Naive thymus-derived CD4-positive, alpha-beta T cell (primary cell): ENCODE measurements at regions not wholly inside any gene's neighbourhood (a gene's known extent, or its start where the extent isn't known, plus 50 kb on each side); places are given as distances from the start of the nearest gene placed in this dataset.

Experiments
- ATAC-seq: fragments of 150-1000 bp; cut with Tn5 transposase; 2 replicates; pipeline ENCODE4 v1.10.0; 2021; ENCODE audit warnings: mild to moderate bottlenecking, moderate library complexity
- CTCF ChIA-PET: fragments of 350-600 bp; sonication (Branson Sonifier 250); formaldehyde crosslinking; loops from one replicate; lab custom pipeline; 2021; ENCODE audit warnings: antibody characterized with exemption; lab: Charles Lee
- POLR2A ChIA-PET: fragments of 350-600 bp; sonication (Branson Sonifier 250); formaldehyde crosslinking; loops from one replicate; lab custom pipeline; 2021; ENCODE audit warnings: antibody characterized with exemption, inconsistent platforms; lab: Charles Lee
- DNase-seq, 9 donors: peaks; one replicate each; pipeline versions ENCODE4 v3.0.0 to v3.0.0-alpha.2; 2020 to 2022; ENCODE audit warnings: mixed read lengths in 1 of 9
- H3K27ac ChIP-seq: one replicate; pipeline ENCODE4 v1.7.0; 2013; ENCODE audit warnings: mild to moderate bottlenecking, low read depth, low read length, moderate library complexity
- H3K27me3 ChIP-seq, 2 donors: one replicate each; pipeline ENCODE4 v1.7.0; 2013; ENCODE audit warnings: low read length in 2 of 2, mild to moderate bottlenecking in 2 of 2, moderate library complexity in 2 of 2; ENCODE audit not compliant: control insufficient read depth in 2 of 2, insufficient read depth in 2 of 2
- H3K36me3 ChIP-seq, 3 experiments: 1 replicate in 2 of 3; 2 replicates in 1 of 3; pipeline ENCODE4 v1.7.0; 2013; ENCODE audit warnings: low read length in 3 of 3, mild to moderate bottlenecking in 3 of 3, moderate library complexity in 1 of 3; ENCODE audit not compliant: insufficient read depth in 3 of 3, control insufficient read depth in 2 of 3
- H3K4me1 ChIP-seq, 2 donors: one replicate each; pipeline ENCODE4 v1.7.0; 2013; ENCODE audit warnings: low read length in 2 of 2, mild to moderate bottlenecking in 2 of 2, moderate library complexity in 1 of 2; ENCODE audit not compliant: control insufficient read depth in 2 of 2, insufficient read depth in 2 of 2
- H3K4me3 ChIP-seq: 2 replicates; pipeline ENCODE4 v1.7.0; 2013; ENCODE audit warnings: mild to moderate bottlenecking, low read length
- H3K9me3 ChIP-seq, 3 experiments: 1 replicate in 2 of 3; 2 replicates in 1 of 3; pipeline ENCODE4 v1.7.0; 2013; ENCODE audit warnings: low read length in 3 of 3; ENCODE audit not compliant: control insufficient read depth in 2 of 3
- H3K27ac Mint-ChIP-seq, 9 donors: one replicate each; pipeline ENCODE4 v1.8.0; 2020 to 2022; ENCODE audit warnings: mixed read lengths in 9 of 9, mild to moderate bottlenecking in 8 of 9, moderate library complexity in 5 of 9, inconsistent platforms in 2 of 9
- H3K27me3 Mint-ChIP-seq, 5 donors: one replicate each; pipeline ENCODE4 v1.8.0; 2021 to 2022; ENCODE audit warnings: mixed read lengths in 5 of 5, mild to moderate bottlenecking in 1 of 5
- H3K36me3 Mint-ChIP-seq, 5 donors: one replicate each; pipeline ENCODE4 v1.8.0; 2020 to 2022; ENCODE audit warnings: mixed read lengths in 5 of 5, mild to moderate bottlenecking in 3 of 5, inconsistent platforms in 1 of 5
- H3K4me1 Mint-ChIP-seq, 7 donors: one replicate each; pipeline ENCODE4 v1.8.0; 2020 to 2022; ENCODE audit warnings: mixed read lengths in 7 of 7, mild to moderate bottlenecking in 3 of 7, inconsistent platforms in 1 of 7
- H3K4me3 Mint-ChIP-seq, 10 donors: one replicate each; pipeline ENCODE4 v1.8.0; 2020 to 2022; ENCODE audit warnings: mild to moderate bottlenecking in 10 of 10, mixed read lengths in 10 of 10, moderate library complexity in 6 of 10, inconsistent platforms in 2 of 10
- H3K9me3 Mint-ChIP-seq, 11 donors: one replicate each; pipeline ENCODE4 v1.8.0; 2020 to 2022; ENCODE audit warnings: mixed read lengths in 11 of 11, mild to moderate bottlenecking in 4 of 11, inconsistent platforms in 1 of 11, moderate library complexity in 1 of 11
- intact Hi-C, 2 donors: fragments of 100-400 bp; cut with micrococcal nuclease; formaldehyde crosslinking; loops; one replicate each; pipeline ENCODE4 v1.15.1; 2023

DNA sequence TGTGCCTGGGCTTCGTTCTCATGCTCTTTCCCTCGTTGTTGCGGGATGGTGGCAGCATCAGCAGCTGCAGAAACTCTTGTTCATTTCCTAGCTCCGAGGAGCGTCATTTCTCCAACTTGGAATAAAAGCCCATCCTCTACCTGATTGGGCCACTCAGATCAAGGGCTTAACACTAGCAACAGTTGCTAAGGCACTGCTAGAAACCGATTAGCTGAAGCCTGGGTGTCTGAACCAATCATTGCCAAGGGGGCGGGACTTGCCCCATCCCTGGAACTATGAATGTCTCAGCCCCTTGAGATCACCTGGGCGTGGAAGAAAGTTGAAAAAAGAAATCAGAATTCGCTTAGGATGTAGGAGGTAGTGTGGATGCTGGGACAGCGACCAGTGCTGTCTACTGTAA, 145.3 kb downstream of the FOXL1 start:
- ChIA-PET POLR2A (no interaction called here), CTCF (no interaction called here)
- H3K27ac ChIP-seq, result no peak overlapping the region
- no peaks in the 10 kb centered on the region for H3K27me3 ChIP-seq
- ATAC-seq (no peak), DNase-seq (no peak)
- no peak overlapping the region for H3K4me3 ChIP-seq
- H3K36me3 Mint-ChIP-seq, result no peaks in the 10 kb centered on the region
- no peak overlapping the region for H3K4me3 Mint-ChIP-seq
- H3K9me3 Mint-ChIP-seq, result peaks cover 0 to 3% (median 0%) of the 10 kb centered on the region in 11 donors
- no peaks in the 10 kb centered on the region for H3K4me1 Mint-ChIP-seq
- H3K9me3 ChIP-seq, result no peaks in the 10 kb centered on the region
- no peaks in the 10 kb centered on the region for H3K4me1 ChIP-seq
- no peak overlapping the region for H3K27ac Mint-ChIP-seq
- no peaks in the 10 kb centered on the region for H3K36me3 ChIP-seq
- peaks cover 11 to 30% (median 18%) of the 10 kb centered on the region in 5 donors for H3K27me3 Mint-ChIP-seq
- intact Hi-C loops, result no loop called here

DNA sequence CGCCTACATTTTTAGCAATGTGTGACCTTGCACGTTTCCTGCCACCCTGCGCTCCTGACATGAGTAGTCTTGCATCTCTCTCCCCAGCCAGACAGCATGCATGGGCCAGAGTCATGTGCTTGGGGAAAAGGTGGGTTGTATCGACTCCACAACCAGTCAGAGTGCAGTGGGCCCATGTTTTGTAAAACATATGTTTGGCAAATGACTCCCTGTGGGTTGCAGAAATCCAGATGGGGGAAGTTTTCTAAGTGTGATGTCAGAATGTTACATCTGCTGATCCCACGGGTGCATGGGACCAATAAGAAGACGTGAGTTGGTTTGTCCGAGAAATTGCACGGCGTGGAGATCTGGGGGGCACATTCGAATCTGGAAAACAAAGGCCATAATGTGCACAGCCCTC, 147.1 kb downstream of the FOXL1 start:
- H3K27me3 Mint-ChIP-seq, result peaks cover 13 to 39% (median 18%) of the 10 kb centered on the region in 5 donors
- Histone ChIP-seq H3K36me3 (no peaks in the 10 kb centered on the region), H3K4me3 (no peak overlapping the region), H3K4me1 (no peaks in the 10 kb centered on the region), H3K27me3 (no peaks in the 10 kb centered on the region), H3K9me3 (no peaks in the 10 kb centered on the region), H3K27ac (no peak overlapping the region)
- POLR2A ChIA-PET, result no interaction called here
- intact Hi-C loops, result no loop called here
- CTCF ChIA-PET, result no interaction called here
- H3K9me3 Mint-ChIP-seq, result peaks cover 0 to 2% (median 0%) of the 10 kb centered on the region in 11 donors
- no peak overlapping the region for H3K4me3 Mint-ChIP-seq
- ATAC-seq, result no peak
- H3K27ac Mint-ChIP-seq, result no peak overlapping the region
- H3K36me3 Mint-ChIP-seq, result no peaks in the 10 kb centered on the region
- no peaks in the 10 kb centered on the region for H3K4me1 Mint-ChIP-seq
- DNase-seq, result no peak

DNA sequence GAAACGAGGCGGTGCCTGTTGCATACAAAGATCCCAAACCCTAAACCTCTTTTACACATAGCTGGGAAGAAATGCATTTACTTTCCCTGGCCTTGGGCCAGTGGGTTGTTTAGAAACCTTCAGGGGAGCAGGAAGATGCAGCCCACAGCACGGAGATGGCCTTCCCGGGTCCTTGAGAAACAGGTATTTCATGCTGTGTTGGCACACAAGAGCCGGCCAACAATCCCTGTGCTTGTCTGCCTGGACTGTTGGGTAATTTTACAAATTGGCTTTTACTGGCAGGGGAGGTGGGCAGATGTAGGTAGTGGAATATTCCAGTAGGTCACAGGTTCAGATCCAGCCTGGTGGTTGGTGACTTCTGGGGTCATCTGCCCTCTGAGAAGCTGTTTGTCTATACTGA, 148.0 kb downstream of the FOXL1 start:
- DNase-seq, result no peak
- Histone ChIP-seq H3K4me3 (no peak overlapping the region), H3K27me3 (no peaks in the 10 kb centered on the region), H3K9me3 (no peaks in the 10 kb centered on the region), H3K4me1 (no peaks in the 10 kb centered on the region), H3K36me3 (no peaks in the 10 kb centered on the region), H3K27ac (no peak overlapping the region)
- Mint-ChIP-seq H3K4me3 (no peak overlapping the region), H3K36me3 (no peaks in the 10 kb centered on the region), H3K27me3 (peaks cover 20 to 42% (median 23%) of the 10 kb centered on the region in 5 donors), H3K27ac (no peak overlapping the region), H3K4me1 (no peaks in the 10 kb centered on the region), H3K9me3 (peaks cover 0 to 2% (median 0%) of the 10 kb centered on the region in 11 donors)
- CTCF ChIA-PET, result no interaction called here
- intact Hi-C loops, result no loop called here
- ATAC-seq, result no peak
- POLR2A ChIA-PET, result no interaction called here

GRCh38 chr16:86727131-86727530, 148.8 kb downstream of the FOXL1 start:
- no peaks in the 10 kb centered on the region for H3K4me1 Mint-ChIP-seq
- peaks cover 25 to 43% (median 31%) of the 10 kb centered on the region in 5 donors for H3K27me3 Mint-ChIP-seq
- H3K9me3 ChIP-seq, result no peaks in the 10 kb centered on the region
- H3K9me3 Mint-ChIP-seq, result peaks cover 0 to 2% (median 0%) of the 10 kb centered on the region in 11 donors
- H3K4me3 Mint-ChIP-seq, result no peak overlapping the region
- no peaks in the 10 kb centered on the region for H3K36me3 ChIP-seq
- H3K27ac ChIP-seq, result no peak overlapping the region
- no peaks in the 10 kb centered on the region for H3K4me1 ChIP-seq
- H3K36me3 Mint-ChIP-seq, result no peaks in the 10 kb centered on the region
- H3K27me3 ChIP-seq, result no peaks in the 10 kb centered on the region
- ATAC-seq (no peak), DNase-seq (no peak)
- intact Hi-C loops, result no loop called here
- ChIA-PET CTCF (no interaction called here), POLR2A (no interaction called here)
- no peak overlapping the region for H3K27ac Mint-ChIP-seq
- H3K4me3 ChIP-seq, result no peak overlapping the region

DNA sequence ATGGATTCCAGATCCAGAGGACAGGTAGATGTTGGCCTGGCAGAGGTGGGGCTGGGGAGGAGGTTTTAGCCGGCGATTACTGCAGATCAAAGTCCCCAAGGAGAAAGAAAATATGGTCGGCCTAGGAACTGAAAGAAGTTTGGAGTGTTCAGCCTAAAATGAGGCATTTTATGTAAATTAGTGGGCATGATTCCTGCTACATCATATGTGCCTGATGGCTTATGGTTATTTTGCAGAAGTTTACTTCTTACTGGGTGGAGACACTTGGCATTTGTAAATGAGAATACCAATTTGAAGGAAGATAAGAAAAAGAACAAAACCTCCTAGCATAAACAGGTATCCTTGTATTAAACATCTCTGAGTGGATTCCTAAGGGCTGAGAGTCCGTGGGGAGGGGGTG, 149.3 kb downstream of the FOXL1 start:
- Mint-ChIP-seq H3K36me3 (no peaks in the 10 kb centered on the region), H3K4me3 (no peak overlapping the region), H3K27me3 (peaks cover 30 to 48% (median 36%) of the 10 kb centered on the region in 5 donors), H3K4me1 (no peaks in the 10 kb centered on the region), H3K9me3 (peaks cover 0 to 2% (median 0%) of the 10 kb centered on the region in 11 donors), H3K27ac (no peak overlapping the region)
- no peak overlapping the region for H3K27ac ChIP-seq
- ChIA-PET POLR2A (no interaction called here), CTCF (no interaction called here)
- H3K36me3 ChIP-seq, result no peaks in the 10 kb centered on the region
- H3K4me3 ChIP-seq, result no peak overlapping the region
- intact Hi-C loops, result no loop called here
- H3K4me1 ChIP-seq, result no peaks in the 10 kb centered on the region
- H3K9me3 ChIP-seq, result no peaks in the 10 kb centered on the region
- ATAC-seq, result no peak
- no peaks in the 10 kb centered on the region for H3K27me3 ChIP-seq
- no peak for DNase-seq

GRCh38 chr16:86729686-86730085, 151.3 kb downstream of the FOXL1 start:
- Histone ChIP-seq H3K27me3 (no peaks in the 10 kb centered on the region), H3K36me3 (no peaks in the 10 kb centered on the region), H3K4me3 (no peak overlapping the region), H3K4me1 (no peaks in the 10 kb centered on the region), H3K27ac (no peak overlapping the region), H3K9me3 (no peaks in the 10 kb centered on the region)
- no peak overlapping the region for H3K4me3 Mint-ChIP-seq
- ChIA-PET CTCF (no interaction called here), POLR2A (no interaction called here)
- H3K27me3 Mint-ChIP-seq, result peaks cover 37 to 57% (median 46%) of the 10 kb centered on the region in 5 donors
- no peaks in the 10 kb centered on the region for H3K4me1 Mint-ChIP-seq
- peaks cover 0 to 2% (median 0%) of the 10 kb centered on the region in 11 donors for H3K9me3 Mint-ChIP-seq
- no peak for DNase-seq
- H3K36me3 Mint-ChIP-seq, result no peaks in the 10 kb centered on the region
- H3K27ac Mint-ChIP-seq, result no peak overlapping the region
- intact Hi-C loops, result no loop called here
- ATAC-seq, result no peak

GRCh38 chr16:86730086-86730485, 151.7 kb downstream of the FOXL1 start:
- Histone ChIP-seq H3K9me3 (no peaks in the 10 kb centered on the region), H3K36me3 (no peaks in the 10 kb centered on the region), H3K27me3 (no peaks in the 10 kb centered on the region), H3K4me3 (no peak overlapping the region), H3K4me1 (no peaks in the 10 kb centered on the region), H3K27ac (no peak overlapping the region)
- Mint-ChIP-seq H3K36me3 (no peaks in the 10 kb centered on the region), H3K4me3 (no peak overlapping the region), H3K4me1 (no peaks in the 10 kb centered on the region), H3K9me3 (peaks cover 0 to 2% (median 0%) of the 10 kb centered on the region in 11 donors), H3K27ac (no peak overlapping the region), H3K27me3 (peaks cover 41 to 60% (median 46%) of the 10 kb centered on the region in 5 donors)
- POLR2A ChIA-PET, result no interaction called here
- DNase-seq (no peak), ATAC-seq (no peak)
- CTCF ChIA-PET, result no interaction called here
- intact Hi-C loops, result no loop called here
